Neuronal stem cell (in vitro differentiated cells): ENCODE measurements at regions not wholly inside any gene's neighbourhood (a gene's known extent, or its start where the extent isn't known, plus 50 kb on each side); places are given as distances from the start of the nearest gene placed in this dataset.
A peak's percentile ranks its signal among the peaks of the same experiment; 100 is the strongest.

ENCODE experiments used
- DNase-seq: peaks from one replicate; pipeline ENCODE4 v3.0.0-alpha.2; 2013; ENCODE audit warnings: low spot score
- H2AFZ ChIP-seq: one replicate; pipeline ENCODE4 v1.6.1; 2013; ENCODE audit warnings: mild to moderate bottlenecking, low read length, inconsistent platforms
- H2AK5ac ChIP-seq: 2 replicates; pipeline ENCODE4 v1.6.1; 2013; ENCODE audit warnings: low read depth, mild to moderate bottlenecking, inconsistent platforms, low read length, moderate library complexity, mixed read lengths
- H2BK120ac ChIP-seq: 2 replicates; pipeline ENCODE4 v1.6.1; 2013; ENCODE audit warnings: low read depth, mild to moderate bottlenecking, inconsistent platforms, low read length, moderate library complexity, mixed read lengths
- H2BK12ac ChIP-seq: one replicate; pipeline ENCODE4 v1.6.1; 2013; ENCODE audit warnings: low read length, inconsistent platforms
- H2BK15ac ChIP-seq: 2 replicates; pipeline ENCODE4 v1.6.1; 2013; ENCODE audit warnings: mild to moderate bottlenecking, low read length, inconsistent platforms, mixed read lengths
- H2BK5ac ChIP-seq: one replicate; pipeline ENCODE4 v1.6.1; 2013; ENCODE audit warnings: inconsistent platforms, mild to moderate bottlenecking, low read length, moderate library complexity
- H3K14ac ChIP-seq: one replicate; pipeline ENCODE4 v1.6.1; 2013; ENCODE audit warnings: low read length, inconsistent platforms
- H3K18ac ChIP-seq: 2 replicates; pipeline ENCODE4 v1.6.1; 2013; ENCODE audit warnings: low read length, inconsistent platforms
- H3K23ac ChIP-seq: 2 replicates; pipeline ENCODE4 v1.6.1; 2013; ENCODE audit warnings: low read depth, mild to moderate bottlenecking, mixed read lengths, low read length, inconsistent platforms; ENCODE audit not compliant: poor library complexity
- H3K27ac ChIP-seq: replicated peaks from 3 replicates; pipeline ENCODE4 v1.5.1; 2013; ENCODE audit warnings: low read length, inconsistent platforms
- H3K27me3 ChIP-seq, 3 experiments: 2 replicates each; pipeline ENCODE4 v1.6.1; 2013; ENCODE audit warnings: low read length in 3 of 3, mild to moderate bottlenecking in 2 of 3, inconsistent platforms in 1 of 3, low read depth in 1 of 3, mixed read lengths in 1 of 3, moderate library complexity in 1 of 3; ENCODE audit not compliant: control insufficient read depth in 3 of 3, insufficient read depth in 3 of 3
- H3K36me3 ChIP-seq, 2 donors: replicated peaks in 1 of 2; 2 replicates each; pipeline ENCODE4 v1.6.1; 2013; ENCODE audit warnings: low read length in 2 of 2; ENCODE audit not compliant: control insufficient read depth in 2 of 2, insufficient read depth in 2 of 2
- H3K4ac ChIP-seq: 2 replicates; pipeline ENCODE4 v1.6.1; 2013; ENCODE audit warnings: inconsistent platforms, mild to moderate bottlenecking, low read length, moderate library complexity
- H3K4me1 ChIP-seq, 2 donors: 1 replicate in 1 of 2; 2 replicates in 1 of 2; pipeline ENCODE4 v1.6.1; 2013; ENCODE audit warnings: low read length in 2 of 2, low read depth in 1 of 2; ENCODE audit not compliant: control insufficient read depth in 2 of 2, insufficient read depth in 1 of 2
- H3K4me2 ChIP-seq: one replicate; pipeline ENCODE4 v1.6.1; 2013; ENCODE audit warnings: mild to moderate bottlenecking, low read length, inconsistent platforms; ENCODE audit not compliant: insufficient read depth, poor library complexity, severe bottlenecking
- H3K4me3 ChIP-seq, 2 donors: 2 replicates each; pipeline ENCODE4 v1.5.1; 2013; ENCODE audit warnings: low read length in 2 of 2, mild to moderate bottlenecking in 2 of 2, inconsistent platforms in 1 of 2, moderate library complexity in 1 of 2
- H3K79me1 ChIP-seq: one replicate; pipeline ENCODE4 v1.6.1; 2013; ENCODE audit warnings: low read depth, mild to moderate bottlenecking, inconsistent platforms, low read length, moderate library complexity
- H3K9ac ChIP-seq: one replicate; pipeline ENCODE4 v1.6.1; 2013; ENCODE audit warnings: mild to moderate bottlenecking, low read depth, low read length, inconsistent platforms; ENCODE audit not compliant: poor library complexity
- H3K9me3 ChIP-seq, 2 donors: replicated peaks in 1 of 2; 2 replicates each; pipeline versions ENCODE3 to v1.6.1; 2013; ENCODE audit warnings: low read length in 2 of 2, mild to moderate bottlenecking in 2 of 2, inconsistent platforms in 1 of 2, low read depth in 1 of 2, mixed read lengths in 1 of 2, moderate library complexity in 1 of 2; ENCODE audit not compliant: control insufficient read depth in 2 of 2, insufficient read depth in 1 of 2
- H4K8ac ChIP-seq: one replicate; pipeline ENCODE4 v1.6.1; 2013; ENCODE audit warnings: low read depth, mild to moderate bottlenecking, inconsistent platforms, low read length, moderate library complexity
- H4K91ac ChIP-seq: one replicate; pipeline ENCODE4 v1.6.1; 2013; ENCODE audit warnings: low read length, low read depth, mild to moderate bottlenecking, inconsistent platforms; ENCODE audit not compliant: poor library complexity
- WGBS, 2 donors: extraction: QIAGEN DNeasy Blood & Tissue Kit; methylation state at CpG; one replicate each; pipeline ENCODE4 v1.1.7; 2013; ENCODE audit warnings: missing lambda C conversion rate in 2 of 2, mixed read lengths in 1 of 2; ENCODE audit not compliant: insufficient read length in 2 of 2, insufficient replicate concordance in 1 of 2; ENCODE audit errors: extremely low coverage in 2 of 2; 5-methylcytosine and 5-hydroxymethylcytosine counted together

DNA sequence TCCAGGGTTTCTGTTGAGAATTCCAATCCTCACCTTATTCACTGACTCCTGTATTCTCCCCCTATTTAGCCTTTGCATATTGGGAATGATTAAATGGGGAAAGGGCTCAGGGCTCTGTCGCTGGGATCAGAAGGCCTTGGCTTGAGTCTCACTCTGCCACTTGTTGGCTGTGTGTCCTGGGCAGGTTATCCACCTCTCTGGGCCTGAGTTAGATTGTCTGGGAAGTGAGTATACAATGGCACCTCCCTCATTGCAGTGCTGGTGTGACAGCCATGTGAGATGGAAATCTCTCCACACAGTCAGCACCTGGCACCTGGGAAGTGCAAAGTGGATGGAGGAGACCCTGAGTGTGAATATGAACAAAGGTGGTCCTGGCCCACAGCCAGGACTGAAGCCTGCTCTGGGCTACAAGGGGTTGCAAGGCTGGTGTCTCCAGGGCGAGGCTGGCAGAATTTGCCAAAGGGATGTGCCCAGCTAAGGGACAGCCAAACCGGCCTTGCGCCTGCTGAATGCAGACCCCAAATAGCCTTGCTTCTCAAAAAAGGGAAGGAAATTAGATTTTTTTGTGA is 200.0 kb upstream of the PMEPA1 start:
- no CpG with 5 or more reads among the region's 4 CpGs for WGBS, 2 donors
- no peaks in the 10 kb centered on the region for H3K27me3 ChIP-seq

DNA sequence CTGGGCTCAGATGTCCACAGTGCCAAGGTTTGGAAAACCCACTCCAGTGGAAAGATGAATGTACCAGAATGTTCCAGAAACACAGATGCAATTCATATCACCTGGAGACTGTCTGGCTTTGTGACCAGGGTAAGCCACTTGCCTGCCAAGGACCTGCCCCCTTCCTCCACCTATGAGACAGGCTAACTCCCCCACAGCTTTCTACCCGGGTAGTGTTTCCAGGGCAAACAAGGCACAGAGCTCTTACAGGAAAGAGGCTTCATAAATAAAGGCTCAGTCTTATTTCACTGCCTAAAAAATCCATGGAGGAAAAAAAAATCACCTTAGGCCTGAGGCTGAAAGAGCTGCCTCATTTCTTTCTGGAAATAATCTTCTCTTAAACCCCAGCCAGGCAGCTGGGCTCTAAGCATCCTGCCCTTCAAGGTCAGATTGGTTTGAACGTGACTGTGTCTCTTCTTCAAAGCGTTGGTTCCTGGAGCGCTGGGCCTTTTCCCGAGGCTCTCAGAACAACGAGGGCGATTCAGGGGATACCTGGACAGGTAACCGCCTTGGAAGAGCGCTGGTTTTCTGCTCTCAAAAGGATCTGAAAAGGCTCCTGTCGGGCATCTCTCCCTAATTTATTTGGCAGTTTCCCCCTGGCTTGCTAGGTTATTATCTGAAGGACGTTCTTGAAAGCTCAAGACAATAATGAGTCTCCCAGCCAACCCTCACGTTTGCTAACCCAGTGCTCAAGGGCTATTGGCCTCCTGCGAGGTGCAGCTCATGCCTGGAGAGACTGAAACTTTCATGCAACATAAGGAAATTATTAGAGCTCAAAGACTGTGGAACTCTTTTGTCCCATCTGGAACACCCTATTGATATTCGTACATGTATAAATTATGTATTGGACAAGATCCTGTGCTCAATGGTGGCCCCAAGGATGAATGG is 199.2 kb upstream of the PMEPA1 start:
- Histone ChIP-seq H3K4me2 (no peak overlapping the region), H3K9ac (no peak overlapping the region), H3K4me3 (no peak overlapping the region), H2BK5ac (no peak overlapping the region), H2BK120ac (no peak overlapping the region), H3K4me1 (peaks cover 0 to 3% of the 10 kb centered on the region in 2 donors), H4K91ac (no peak overlapping the region), H2AK5ac (no peak overlapping the region), H3K27ac (no peak overlapping the region), H2BK15ac (no peak overlapping the region), H2AFZ (no peak overlapping the region), H3K36me3 (no peaks in the 10 kb centered on the region), H3K14ac (no peak overlapping the region), H3K79me1 (no peaks in the 10 kb centered on the region), H3K9me3 (no peaks in the 10 kb centered on the region), H3K18ac (no peak overlapping the region), H3K27me3 (no peaks in the 10 kb centered on the region), H2BK12ac (no peak overlapping the region), H4K8ac (no peak overlapping the region), H3K4ac (no peak overlapping the region), H3K23ac (no peak overlapping the region)
- WGBS, 2 donors, result no CpG with 5 or more reads among the region's 14 CpGs
- no peak for DNase-seq

More for the DNA sequence above, 200.0 kb upstream of the PMEPA1 start:
- Histone ChIP-seq H3K79me1 (no peaks in the 10 kb centered on the region), H3K14ac (no peak overlapping the region), H3K4me3 (no peak overlapping the region), H2BK120ac (no peak overlapping the region), H3K18ac (no peak overlapping the region), H3K4me2 (no peak overlapping the region), H3K9ac (no peak overlapping the region), H2BK12ac (no peak overlapping the region), H2BK5ac (no peak overlapping the region), H3K9me3 (no peaks in the 10 kb centered on the region), H2AFZ (no peak overlapping the region), H3K27ac (no peak overlapping the region), H3K23ac (no peak overlapping the region), H4K91ac (no peak overlapping the region), H2AK5ac (no peak overlapping the region), H3K4me1 (peaks cover 0 to 3% of the 10 kb centered on the region in 2 donors), H4K8ac (no peak overlapping the region), H3K36me3 (no peaks in the 10 kb centered on the region), H2BK15ac (no peak overlapping the region), H3K4ac (no peak overlapping the region)
- DNase-seq, result no peak

DNA sequence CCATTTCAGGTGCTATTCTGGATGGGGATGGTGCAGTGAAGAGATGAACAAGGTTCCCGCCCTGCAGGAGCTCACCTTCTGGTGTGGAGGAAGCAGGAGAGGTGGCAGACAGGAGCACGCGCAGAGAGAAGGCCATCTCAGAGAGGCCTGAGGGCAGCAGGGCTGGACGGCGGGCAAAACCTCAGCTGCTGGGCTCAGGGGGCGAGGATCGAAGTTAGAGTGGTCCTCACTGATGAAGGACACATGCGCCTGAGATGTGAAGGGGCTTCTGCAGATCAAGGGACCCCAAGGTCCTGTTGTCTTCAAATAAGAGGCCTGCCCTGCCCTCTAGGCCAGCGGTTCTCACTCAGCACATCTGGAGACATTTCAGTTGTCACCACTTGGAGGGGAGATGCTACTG is 198.4 kb upstream of the PMEPA1 start:
- Histone ChIP-seq H3K4me3 (no peak overlapping the region), H3K79me1 (no peaks in the 10 kb centered on the region), H4K91ac (no peak overlapping the region), H3K14ac (no peak overlapping the region), H3K18ac (peak overlapping the region; percentile 80), H3K4me1 (peaks cover 0 to 3% of the 10 kb centered on the region in 2 donors), H2BK120ac (peak overlapping the region; percentile 37), H2AFZ (no peak overlapping the region), H3K27ac (no peak overlapping the region), H4K8ac (no peak overlapping the region), H3K4me2 (no peak overlapping the region), H3K27me3 (peaks cover 0 to 1% (median 0%) of the 10 kb centered on the region in 3 experiments), H3K9me3 (no peaks in the 10 kb centered on the region), H2AK5ac (peak overlapping the region; percentile 44), H2BK5ac (no peak overlapping the region), H2BK15ac (no peak overlapping the region), H3K9ac (no peak overlapping the region), H3K4ac (no peak overlapping the region), H3K23ac (no peak overlapping the region), H3K36me3 (no peaks in the 10 kb centered on the region), H2BK12ac (no peak overlapping the region)
- WGBS, 2 donors, result no CpG with 5 or more reads among the region's 9 CpGs
- DNase-seq, result no peak
